ENCODE measurements at regions not wholly inside any gene's neighbourhood (a gene's known extent, or its start where the extent isn't known, plus 50 kb on each side); places are given as distances from the start of the nearest gene placed in this dataset.

DNA sequence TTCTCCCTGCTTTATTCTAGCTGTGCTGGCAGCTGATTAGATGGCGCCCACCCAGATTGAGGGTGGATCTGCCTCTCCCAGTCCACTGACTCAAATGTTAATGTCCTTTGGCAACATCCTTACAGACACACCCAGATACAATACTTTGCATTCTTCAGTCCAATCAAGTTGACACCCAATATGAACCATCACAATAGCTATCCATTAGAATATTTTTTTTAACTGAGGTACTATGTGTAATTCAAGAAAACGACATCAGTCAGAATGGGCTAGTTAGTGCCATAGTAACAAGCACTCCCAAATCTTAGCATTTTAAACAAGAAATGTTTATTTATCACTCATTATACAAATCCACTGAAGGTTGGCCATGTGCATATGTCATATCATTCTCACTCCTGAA, 723.1 kb downstream of the NR2F2 start:
- no peak for DNase-seq

DNA sequence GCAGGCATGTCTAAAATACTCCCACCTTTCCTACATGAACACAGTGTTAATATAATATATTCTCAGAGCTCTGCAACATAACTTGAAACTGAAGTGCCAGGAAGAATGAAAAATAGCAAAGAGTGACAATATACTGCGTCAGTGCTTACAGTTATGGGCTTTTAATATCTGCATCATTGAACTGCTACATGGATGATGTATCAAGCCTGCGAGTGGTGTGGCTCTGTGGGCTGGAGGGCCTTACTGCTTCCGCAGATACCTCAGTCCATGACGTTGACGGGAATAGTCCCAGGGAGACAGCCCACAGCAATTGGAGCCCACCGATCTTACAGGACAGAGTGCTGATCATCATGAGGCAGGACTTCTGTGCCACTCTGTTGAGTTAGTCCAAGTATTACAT, 727.0 kb downstream of the NR2F2 start:
- no peak for DNase-seq

DNA sequence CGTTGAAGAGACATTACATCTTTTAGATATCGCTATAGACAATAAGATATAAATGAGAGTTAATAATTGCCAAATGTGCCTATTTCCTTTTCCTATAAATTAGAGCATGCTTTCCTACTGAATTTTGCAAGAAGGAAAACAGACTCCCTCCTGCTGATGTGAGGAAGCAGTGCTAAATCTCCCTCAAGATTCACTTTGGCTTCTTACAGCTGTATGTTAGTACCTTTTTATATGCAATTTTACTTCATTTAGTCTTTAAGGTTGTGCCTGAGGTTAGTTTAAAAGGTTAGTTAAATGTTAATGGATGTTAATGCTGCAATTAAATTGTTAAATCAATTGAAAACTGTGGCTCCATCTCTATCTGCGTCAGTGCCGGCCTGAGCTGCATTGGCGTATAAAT, 728.8 kb downstream of the NR2F2 start:
- DNase-seq = no peak

DNA sequence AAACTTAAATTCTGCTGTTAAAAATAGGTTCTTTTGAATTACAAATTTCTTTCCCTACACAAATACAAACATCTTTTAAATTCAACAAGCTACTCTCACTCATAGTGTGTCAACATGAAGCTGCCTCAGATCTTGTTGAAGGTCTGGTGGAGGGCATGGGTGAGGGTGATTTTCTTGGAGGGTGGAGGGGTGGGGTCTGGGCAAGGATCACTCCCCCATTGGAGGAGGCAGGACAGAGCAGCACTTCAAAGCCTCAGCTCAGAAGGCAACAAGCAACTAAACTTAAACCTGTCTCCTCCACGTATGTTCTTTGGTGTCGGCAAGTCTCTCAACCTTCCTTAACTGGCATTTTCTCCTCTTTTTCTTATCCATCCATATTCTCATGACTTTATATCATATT, 730.9 kb downstream of the NR2F2 start:
- DNase-seq = no peak

DNA sequence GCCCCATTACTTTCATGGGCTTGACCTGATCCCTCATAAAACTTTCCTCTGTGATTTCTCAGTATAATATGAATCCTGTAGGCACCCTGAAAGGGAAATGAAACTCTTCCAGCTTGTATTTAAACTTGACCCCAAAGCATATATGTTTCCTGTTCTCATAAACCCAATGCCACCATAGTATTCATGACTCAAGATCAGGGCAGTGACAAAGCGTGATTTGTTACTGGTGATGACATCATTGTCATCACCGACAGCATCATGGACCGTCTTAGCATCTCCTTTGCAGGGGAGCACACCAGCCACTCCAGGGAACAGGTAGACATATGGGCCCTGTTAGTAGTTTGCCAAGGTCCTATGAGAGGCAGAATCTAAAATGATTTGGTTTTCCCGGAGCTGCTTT, 741.2 kb downstream of the NR2F2 start:
- DNase-seq = no peak

DNA sequence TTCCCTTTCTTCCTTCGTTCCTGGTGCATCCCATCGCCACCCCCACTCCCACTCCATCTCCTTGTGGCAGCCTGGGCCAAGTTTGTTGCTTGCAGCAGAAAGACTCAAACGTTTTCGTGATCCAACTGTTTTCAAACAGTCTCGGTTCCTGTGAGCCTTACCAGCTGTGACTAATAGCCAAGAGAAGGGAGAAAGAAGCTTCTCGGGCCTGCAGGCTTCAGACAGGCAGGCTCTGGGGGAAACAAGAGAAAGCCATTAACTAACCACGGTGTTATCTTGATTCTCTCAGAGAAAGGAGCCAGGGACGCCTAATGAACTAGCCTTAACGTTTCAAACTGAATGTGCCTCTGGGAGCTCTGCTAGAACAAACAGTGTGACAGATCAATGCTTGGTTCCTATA, 742.0 kb downstream of the NR2F2 start:
- no peak for DNase-seq

DNA sequence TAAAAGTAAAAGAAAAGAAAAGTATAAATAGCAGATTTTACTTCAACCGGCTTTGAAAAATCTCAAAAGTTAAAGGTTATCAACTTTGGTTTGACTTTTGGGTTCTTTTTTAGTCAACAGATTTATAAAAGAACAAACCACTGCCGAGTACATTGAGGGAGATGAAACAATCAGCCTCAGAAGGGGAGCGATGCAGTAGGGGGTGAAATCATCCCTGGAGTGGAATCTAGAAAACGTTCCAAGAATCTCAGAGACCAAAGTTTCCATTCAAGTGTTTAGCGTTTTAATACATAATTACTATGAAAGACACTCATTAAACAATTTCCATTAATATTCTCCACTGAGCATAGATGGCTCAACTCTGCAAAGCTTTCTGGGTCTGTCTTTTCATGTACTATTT, 745.5 kb downstream of the NR2F2 start:
- DNase-seq = no peak

DNA sequence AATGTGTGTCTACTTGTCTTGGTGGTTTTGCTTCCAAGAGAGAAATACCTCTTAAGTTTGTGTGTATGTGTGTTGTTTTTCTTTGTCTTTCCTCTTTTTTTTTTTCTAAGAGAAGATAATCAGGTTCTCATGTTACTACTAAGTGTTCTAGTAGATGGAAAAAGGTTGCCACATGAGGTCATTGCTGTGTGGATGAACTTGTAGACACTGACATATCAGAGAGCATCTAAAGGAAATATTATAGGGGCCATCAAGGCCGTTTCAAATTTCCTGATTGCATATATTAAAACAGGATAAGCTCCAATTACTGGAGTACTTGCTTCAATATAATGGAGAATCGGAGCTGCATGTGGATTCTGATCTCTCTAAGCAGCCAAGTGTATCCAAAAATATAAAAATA, 747.5 kb downstream of the NR2F2 start:
- DNase-seq = no peak

DNA sequence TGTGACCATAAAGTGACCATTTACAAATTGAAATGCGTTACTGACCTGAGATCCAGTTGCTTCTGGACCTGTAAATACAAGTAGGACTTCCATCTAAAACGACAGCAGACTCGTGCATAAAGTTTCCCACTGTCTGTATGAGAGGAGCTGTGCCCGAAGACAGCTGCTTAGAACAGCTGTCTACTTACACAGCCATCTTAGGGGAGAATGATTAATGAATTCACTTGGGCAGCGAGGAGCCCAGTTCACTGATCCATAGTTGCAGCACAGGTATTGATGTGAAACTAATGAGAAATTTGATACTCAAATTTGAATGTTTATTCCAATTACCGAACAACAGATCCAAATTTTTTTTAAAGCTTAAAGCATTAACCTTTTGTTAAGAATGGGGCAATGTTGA, 748.1 kb downstream of the NR2F2 start:
- no peak for DNase-seq

DNA sequence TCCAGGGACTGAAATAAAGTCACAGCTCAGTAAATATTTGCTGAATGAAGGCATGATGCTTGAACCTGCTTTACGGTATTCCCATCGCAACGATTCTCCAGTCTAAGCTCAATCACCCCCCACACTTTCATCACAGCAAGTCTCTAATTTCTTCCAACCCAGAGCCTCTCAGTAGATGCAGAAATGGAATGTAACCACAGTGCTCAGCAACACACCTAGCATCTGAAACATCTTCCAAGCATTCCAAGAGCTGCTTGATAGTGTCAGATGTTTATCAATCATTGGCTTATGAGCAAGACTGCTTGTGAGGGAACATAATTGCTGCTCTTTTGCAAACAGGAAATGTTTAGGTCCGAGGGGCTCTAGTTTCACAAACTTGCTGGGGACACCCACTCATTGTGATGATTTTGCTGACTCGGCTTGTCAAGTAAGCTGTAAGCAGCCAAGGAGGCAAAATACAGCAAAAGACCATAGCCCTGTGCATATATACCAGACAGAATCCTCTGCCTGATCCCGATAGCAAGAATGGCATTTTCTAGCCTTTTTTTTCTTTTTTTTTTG, 751.2 kb downstream of the NR2F2 start:
- DNase-seq = no peak

DNA sequence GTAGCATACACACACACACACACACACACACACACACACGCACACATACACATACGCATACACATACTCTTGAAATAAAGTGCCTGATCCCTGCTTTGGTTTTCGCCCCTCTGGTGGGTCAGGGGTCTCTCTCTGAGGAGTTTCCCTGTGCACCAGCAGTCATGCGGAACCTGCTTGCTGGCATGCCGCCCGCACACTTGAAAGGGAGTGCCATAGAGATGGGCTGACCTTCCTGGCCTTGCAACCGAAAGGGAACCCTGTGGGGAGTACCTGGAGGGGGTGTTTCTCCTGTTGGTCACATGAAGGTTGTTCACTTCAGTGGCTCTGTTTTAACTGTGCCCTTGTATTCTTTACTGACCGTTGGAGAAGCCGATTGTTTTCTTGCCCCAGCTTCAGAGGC, 752.3 kb downstream of the NR2F2 start:
- DNase-seq = no peak

DNA sequence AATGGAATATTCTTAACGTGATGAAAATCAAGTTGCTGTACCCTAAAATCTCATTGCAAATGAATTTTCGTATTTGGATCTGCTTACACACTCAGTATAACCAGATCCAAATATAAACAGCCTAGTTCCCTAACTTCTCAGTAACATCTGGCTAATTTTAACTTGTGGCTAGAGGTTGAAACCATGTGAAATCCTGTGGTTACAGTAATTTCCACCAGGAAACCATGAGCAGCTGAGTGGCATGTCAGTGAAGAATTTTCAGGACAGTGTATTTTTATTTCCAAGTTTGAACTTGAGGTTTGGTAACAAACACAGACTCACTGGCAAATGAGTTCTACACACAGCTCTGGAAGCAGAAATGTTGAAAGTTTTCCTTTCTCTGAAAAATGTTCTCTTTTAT, 754.1 kb downstream of the NR2F2 start:
- DNase-seq = no peak

DNA sequence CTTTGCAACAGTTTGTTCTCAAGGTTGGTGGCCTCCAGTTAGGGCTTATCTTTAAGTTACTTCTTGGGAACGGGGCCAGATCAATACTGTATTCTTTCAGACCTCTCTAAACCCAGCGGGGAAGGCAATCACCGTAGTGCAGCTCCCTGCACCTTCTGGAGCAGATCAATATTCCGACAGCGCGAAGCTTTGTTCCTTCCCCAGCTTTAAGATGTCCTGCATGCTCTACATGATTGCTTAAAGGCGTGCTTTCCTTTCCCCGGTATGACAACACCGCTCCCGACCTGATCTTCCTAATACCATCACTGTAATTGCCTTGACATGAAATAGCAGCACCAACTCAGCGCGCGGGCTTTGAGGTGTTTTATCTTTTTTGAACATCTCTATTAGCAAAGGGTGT, 755.2 kb downstream of the NR2F2 start:
- no peak for DNase-seq

DNA sequence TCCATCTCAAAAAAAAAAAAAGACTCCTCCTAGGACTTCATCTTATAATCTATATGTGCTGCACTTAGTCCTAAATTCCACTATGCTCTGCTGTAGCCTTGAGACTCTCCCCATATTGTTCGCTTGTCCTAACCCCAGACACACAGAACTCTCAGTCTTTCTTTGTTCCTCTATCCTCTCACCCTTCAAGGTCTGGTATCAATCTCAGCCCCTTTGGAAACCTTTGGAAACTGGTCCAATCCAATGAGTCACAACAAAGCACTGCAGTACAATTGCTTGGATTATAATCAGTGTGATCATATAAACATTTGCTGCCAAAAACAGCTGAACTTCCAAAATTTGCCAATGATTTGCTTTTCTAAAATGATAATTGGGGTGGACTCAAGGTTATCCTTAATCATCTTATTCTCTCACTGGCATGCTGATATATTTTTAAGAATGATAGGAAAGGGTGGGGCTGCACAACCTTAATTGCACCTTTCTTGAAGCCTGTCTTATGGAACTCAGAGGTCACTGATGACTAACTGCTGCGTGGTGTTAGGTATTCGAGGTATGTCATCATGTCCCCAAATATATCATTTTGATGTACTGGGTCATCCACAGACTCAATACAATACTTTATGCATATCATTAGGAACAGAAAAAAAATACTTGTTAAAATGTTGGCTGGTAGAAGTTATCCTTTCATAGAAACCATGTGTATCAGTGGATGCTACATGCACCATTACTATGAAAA, 756.7 kb downstream of the NR2F2 start:
- no peak for DNase-seq

DNA sequence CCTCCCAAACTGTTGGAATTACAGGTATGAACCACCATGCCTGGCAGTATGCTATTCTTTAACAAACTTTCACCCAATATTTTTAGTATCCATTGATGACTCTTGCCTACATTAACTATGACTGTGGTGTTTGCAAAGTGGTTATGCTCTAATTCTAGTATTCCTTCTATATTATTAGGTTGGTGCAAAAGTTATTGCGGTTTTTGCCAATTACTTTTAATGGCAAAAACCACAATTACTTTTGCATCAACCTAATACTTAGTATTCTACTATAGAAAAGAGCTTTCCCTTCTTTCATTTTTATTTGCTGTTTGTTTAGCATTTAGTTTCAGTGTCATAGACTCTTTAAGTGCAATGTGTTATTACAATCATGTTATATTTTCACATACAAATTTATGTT, 760.6 kb downstream of the NR2F2 start:
- no peak for DNase-seq

DNA sequence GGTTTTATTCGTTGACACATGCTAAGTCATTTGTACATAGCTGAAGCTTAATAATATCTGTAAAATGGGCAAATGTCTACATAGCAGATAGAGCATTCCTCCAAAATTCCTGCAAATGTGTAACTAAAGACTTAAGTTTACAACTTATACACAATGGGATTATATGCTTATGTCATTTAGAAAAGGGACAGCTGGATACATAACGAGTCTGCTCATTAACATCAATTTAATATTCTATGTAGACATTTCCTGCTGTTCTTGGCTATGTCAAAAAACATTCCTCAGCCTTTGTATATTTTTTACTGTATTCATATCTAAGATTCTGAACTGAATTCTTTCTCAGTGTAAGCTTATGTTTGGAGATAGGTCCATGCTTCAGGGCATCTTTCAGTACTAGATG, 762.2 kb downstream of the NR2F2 start:
- DNase-seq = no peak

DNA sequence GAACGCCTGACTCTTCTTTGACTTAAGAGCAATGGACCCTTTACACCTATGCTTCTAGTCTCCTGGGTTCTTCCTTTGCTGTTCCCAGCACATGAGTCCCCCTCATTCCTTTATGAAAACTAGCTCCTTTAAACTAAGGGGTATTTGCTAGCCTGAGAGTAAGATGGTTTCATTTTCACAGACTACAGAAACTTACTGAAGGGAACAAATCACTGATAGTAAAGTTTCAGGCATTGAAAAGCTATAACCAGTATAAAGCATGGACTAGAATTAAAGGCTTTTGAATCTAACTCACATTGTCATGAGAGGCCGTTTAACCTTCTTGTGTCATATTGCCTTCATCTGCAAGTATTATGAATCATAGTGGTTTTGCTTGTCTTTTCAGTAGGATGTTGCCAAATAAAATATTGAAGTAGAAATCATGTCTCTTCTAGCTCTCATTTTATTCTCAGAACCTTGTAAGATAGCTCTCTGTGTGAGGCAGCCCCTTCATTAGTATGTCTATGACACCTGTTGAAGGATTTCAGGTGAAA, 765.9 kb downstream of the NR2F2 start:
- DNase-seq = no peak

DNA sequence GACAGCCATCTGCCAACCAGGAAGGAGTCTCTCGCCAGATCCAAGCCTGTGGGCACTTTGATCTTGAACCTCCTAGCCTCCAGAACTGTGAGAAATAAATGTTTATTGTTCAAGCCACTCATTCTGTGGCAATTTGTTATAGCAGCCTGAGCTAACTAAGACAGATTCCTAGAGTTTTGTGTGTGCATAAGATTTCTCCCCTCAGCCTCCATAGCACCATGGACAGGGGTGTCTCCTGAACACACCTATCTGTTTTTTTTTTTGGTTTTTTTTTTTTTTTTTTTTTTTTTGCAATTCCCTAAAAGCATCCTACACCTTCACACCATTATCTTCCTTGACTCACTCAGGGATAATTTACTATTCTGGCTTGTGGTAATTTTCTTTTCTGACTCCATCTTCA, 768.5 kb downstream of the NR2F2 start:
- no peak for DNase-seq

DNA sequence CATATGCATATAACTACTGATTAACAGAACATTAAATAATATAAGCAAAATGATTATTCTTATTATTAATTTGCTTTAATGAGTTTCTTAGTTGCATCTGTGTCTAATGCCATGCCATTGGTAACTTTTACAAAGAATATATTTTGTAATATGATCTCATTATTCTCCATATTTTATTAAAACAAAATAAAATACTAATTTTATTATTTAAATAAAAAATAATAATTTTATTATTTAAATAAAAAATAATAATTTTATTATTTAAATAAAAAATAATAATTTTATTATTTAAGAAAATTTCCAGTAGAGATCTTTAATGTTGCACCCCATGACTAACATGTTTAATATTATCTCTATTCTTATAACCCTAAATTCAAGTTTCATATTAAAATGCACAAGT, 771.1 kb downstream of the NR2F2 start:
- DNase-seq = no peak

DNA sequence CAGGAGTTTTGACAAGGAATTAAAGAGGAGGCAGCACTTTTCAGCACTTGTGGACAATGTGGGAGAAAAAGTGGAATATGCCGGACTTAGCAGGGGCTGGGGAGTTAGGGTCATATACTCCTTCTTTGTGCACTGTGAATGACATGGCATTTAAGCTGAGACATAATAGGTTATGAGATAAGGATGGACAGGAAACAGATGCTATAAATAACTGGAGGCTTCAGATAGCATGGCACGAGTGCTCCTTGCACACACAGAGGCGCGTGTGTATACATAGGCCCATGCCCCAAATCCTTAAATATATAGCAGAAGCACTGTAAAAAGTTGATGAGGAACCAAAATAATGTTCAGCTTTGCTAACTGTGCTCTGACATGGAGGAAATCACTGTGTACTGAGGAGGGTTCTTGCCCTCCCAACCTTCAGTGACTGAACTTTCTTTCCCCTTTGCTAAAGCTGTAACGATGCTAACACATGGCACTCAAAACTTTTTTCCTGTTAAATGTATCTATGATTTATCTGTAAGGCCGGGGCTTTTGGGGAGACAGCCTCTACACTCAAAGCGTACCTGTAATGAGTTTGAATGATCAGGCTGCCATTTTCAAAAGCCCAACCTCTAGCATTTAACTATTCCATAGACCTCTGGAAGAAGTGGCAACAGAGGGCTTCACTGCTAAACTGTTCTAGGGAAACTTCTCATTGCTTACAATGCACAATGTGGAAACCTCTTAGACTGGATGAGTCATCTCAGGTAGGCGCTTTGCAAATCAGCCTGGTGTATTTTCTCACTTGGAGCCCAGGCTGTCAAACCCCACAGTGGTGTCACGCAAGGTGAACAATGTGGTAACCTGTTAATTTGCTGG, 784.6 kb downstream of the NR2F2 start:
- DNase-seq = no peak

DNA sequence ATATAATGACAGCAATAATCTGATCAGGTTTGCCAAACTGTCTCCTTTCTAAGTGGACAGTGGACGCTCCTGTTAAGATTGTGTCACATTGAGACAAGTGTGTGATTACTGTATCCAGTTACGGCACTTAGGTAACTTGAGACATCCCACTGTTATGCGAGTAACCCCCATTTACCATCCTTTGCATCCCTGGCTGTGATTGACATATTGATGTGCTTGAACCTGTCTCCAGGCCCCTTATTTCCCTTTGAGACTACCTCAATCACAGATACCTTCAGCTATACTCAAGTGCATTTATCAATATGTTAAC, 785.2 kb downstream of the NR2F2 start:
- DNase-seq = no peak

DNA sequence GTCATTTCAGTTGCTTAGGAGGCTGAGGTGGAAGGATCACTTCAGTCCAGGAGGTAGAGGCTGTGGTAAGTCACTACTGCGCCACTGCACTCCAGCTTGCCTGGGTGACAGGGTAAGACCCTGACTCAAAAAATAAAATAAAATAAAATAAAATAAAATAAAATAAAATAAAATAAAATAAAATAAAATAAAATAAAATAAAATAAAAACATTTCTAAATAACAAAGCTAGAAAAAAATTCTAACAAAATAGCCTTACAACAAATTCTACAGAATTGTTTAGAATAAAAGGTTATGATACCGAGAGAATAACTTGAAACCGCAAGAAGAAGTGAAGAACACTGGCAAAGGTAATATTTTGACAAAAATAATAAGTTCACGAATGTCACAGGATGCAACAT, 794.3 kb downstream of the NR2F2 start:
- DNase-seq = no peak

DNA sequence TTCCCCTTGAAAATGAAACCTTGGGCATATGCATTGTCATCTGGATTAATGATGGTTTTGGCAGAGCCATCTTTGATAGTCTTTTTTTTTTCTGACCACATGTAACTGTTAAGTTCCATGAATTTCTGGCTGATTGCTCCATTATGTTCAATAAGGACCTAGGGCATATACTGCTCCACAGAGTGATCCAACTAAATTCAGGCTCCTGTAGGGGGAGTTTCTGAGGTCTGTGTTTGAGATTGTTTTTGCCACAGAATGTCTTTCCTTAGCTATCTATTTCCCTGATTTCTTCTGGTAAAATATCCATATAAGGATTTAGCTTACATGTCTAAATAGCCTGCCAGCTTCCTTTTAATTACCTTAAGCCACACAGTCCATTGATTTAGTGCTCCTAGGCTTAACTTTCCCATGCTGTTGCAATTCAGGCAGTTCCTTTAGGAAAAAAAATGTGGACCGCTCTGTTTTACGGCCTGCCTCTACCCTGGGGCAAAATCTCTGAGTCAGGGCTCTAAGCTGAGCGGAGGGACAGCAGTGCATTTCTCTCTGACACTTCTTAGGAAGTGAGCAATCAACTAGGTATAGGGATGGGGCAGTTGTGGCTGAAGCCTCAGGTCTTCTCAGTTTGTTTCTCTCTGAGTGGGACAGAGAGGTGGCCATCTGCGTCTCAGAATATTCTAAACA, 796.2 kb downstream of the NR2F2 start:
- DNase-seq = no peak

DNA sequence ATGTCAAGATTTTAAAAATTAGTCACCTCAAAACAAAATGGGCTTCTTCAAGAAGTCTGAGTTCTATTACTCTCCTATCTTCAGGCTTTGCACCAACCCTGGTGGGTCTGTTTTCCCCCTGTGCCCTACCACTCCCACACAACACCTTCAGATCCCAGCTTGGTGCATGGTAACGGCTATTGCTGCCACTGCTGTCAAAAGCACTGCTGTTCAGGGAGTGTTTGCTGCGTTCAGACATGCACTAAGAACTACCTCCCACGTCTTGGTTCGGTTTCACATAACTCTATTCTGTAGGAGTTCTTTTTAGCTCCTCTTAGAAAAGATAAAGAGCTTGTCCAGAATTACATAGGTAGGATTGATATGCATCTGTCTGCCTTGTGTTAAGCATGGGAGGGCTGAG, 799.2 kb downstream of the NR2F2 start:
- no peak for DNase-seq

Measured in CD4-positive, alpha-beta T cell treated with Interleukin-4 for 1 hour (primary cell).